ENCODE measurements at regions not wholly inside any gene's neighbourhood (a gene's known extent, or its start where the extent isn't known, plus 50 kb on each side); places are given as distances from the start of the nearest gene placed in this dataset.

DNA sequence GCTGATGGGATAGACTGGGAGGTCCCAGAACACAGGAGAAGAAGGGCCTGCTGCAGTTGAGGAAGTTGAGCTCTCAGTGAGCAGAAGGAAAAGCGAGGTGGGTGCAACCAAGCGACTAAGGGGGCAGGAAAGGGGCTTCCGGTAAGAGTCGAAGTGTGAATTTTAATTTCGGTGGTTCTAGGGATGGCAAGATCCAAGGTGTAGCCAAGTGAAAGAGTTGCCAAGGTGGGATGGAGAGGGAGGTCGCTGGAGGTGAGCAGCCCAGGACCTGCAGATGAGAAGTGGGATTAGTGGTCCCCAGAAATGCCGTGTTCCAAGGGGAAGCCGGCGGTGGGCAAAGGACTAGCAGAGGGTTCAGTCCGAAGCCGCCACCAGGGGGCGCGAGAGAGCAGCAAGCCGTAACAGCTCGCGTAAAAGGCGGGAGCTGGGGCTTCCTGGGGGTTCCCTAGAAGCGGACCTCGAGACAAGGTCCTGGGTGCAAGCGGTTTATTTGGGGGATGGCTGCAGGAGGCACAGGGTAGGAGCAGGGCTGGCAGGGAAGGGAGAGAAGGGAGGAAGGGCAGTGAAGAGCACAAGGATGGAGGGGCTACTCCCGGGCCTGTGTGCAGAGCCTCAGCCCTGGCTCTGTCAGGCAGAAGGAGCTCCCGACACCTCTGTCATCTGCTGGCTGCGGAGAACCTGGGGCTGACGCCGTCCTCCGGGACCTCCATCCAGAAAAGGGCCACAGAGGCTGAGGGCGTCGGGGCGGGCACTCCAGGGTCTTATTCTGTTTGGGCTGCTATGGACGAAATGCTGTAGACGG lies 103.6 kb downstream of the PAX1 start (continued):
- no peak for TF ChIP-seq PTRF (tag; IDR thresholded peaks at IDR 0.05)
- TF ChIP-seq, protein P1, sequence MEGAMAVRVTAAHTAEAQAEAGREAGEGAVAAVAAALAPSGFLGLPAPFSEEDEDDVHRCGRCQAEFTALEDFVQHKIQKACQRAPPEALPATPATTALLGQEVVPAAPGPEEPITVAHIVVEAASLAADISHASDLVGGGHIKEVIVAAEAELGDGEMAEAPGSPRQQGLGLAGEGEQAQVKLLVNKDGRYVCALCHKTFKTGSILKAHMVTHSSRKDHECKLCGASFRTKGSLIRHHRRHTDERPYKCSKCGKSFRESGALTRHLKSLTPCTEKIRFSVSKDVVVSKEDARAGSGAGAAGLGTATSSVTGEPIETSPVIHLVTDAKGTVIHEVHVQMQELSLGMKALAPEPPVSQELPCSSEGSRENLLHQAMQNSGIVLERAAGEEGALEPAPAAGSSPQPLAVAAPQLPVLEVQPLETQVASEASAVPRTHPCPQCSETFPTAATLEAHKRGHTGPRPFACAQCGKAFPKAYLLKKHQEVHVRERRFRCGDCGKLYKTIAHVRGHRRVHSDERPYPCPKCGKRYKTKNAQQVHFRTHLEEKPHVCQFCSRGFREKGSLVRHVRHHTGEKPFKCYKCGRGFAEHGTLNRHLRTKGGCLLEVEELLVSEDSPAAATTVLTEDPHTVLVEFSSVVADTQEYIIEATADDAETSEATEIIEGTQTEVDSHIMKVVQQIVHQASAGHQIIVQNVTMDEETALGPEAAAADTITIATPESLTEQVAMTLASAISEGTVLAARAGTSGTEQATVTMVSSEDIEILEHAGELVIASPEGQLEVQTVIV (CRISPR knock-in tag; IDR thresholded peaks at IDR 0.05; ENCODE audit: borderline replicate concordance) = no peak
- no peak for TF ChIP-seq DIDO1 (tag; IDR thresholded peaks at IDR 0.05; ENCODE audit: low read depth)
- TF ChIP-seq HIVEP1 (CRISPR knock-in tag; IDR thresholded peaks at IDR 0.05) = no peak
- no peak for TF ChIP-seq ZBTB7A (IDR thresholded peaks at IDR 0.05; ENCODE audit: borderline replicate concordance, control insufficient read depth, low read depth, low read length)
- no peak for TF ChIP-seq SUPT5H (IDR thresholded peaks at IDR 0.05)
- TF ChIP-seq HNRNPK (IDR thresholded peaks at IDR 0.05; ENCODE audit: low read depth, low read length, poor library complexity, severe bottlenecking) = no peak
- TF ChIP-seq XRCC5 (IDR thresholded peaks at IDR 0.05; ENCODE audit: low read depth, low read length) = peak; percentile 45; the same call in 1 of the 2 replicates
- TF ChIP-seq ZNF75A (CRISPR knock-in tag; IDR thresholded peaks at IDR 0.05) = no peak
- no peak for TF ChIP-seq NR4A1 (CRISPR knock-in tag; IDR thresholded peaks at IDR 0.05)
- TF ChIP-seq NR4A1 (tag; IDR thresholded peaks at IDR 0.05) = no peak
- TF ChIP-seq RB1 (IDR thresholded peaks at IDR 0.05; ENCODE audit: low read depth) = 0 out of 2 replicates have a peak, but pooled peaks have one; percentile 27
- TF ChIP-seq, protein P2, sequence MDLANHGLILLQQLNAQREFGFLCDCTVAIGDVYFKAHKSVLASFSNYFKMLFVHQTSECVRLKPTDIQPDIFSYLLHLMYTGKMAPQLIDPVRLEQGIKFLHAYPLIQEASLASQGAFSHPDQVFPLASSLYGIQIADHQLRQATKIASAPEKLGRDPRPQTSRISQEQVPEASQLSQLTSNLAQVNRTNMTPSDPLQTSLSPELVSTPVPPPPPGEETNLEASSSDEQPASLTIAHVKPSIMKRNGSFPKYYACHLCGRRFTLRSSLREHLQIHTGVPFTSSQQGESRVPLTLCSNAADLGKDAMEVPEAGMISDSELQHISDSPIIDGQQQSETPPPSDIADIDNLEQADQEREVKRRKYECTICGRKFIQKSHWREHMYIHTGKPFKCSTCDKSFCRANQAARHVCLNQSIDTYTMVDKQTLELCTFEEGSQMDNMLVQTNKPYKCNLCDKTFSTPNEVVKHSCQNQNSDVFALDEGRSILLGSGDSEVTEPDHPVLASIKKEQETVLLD (IDR thresholded peaks at IDR 0.05) = no peak
- TF ChIP-seq ZNF274 (IDR thresholded peaks at IDR 0.05; ENCODE audit: borderline replicate concordance, low read depth, low read length) = no peak
- TF ChIP-seq POLR2B (IDR thresholded peaks at IDR 0.05; ENCODE audit: low read depth, partially characterized antibody) = no peak
- TF ChIP-seq, protein P3, sequence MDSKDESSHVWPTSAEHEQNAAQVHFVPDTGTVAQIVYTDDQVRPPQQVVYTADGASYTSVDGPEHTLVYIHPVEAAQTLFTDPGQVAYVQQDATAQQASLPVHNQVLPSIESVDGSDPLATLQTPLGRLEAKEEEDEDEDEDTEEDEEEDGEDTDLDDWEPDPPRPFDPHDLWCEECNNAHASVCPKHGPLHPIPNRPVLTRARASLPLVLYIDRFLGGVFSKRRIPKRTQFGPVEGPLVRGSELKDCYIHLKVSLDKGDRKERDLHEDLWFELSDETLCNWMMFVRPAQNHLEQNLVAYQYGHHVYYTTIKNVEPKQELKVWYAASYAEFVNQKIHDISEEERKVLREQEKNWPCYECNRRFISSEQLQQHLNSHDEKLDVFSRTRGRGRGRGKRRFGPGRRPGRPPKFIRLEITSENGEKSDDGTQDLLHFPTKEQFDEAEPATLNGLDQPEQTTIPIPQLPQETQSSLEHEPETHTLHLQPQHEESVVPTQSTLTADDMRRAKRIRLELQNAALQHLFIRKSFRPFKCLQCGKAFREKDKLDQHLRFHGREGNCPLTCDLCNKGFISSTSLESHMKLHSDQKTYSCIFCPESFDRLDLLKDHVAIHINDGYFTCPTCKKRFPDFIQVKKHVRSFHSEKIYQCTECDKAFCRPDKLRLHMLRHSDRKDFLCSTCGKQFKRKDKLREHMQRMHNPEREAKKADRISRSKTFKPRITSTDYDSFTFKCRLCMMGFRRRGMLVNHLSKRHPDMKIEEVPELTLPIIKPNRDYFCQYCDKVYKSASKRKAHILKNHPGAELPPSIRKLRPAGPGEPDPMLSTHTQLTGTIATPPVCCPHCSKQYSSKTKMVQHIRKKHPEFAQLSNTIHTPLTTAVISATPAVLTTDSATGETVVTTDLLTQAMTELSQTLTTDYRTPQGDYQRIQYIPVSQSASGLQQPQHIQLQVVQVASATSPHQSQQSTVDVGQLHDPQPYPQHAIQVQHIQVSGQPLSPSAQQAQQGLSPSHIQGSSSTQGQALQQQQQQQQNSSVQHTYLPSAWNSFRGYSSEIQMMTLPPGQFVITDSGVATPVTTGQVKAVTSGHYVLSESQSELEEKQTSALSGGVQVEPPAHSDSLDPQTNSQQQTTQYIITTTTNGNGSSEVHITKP (IDR thresholded peaks at IDR 0.05; ENCODE audit: partially characterized antibody) = peak; percentile 87
- TF ChIP-seq RAD21 (CRISPR knock-in tag; conservative IDR thresholded peaks at IDR 0.05 in 1 of 2, IDR thresholded peaks at IDR 0.05 in 1 of 2) = peak; percentile 13 to 50; a peak in 2 of 4 replicates
- TF ChIP-seq ZSCAN29 (IDR thresholded peaks at IDR 0.05) = no peak

All from K562 (cell line).